Testis (tissue), 2 donors: ENCODE measurements at regions not wholly inside any gene's neighbourhood (a gene's known extent, or its start where the extent isn't known, plus 50 kb on each side); places are given as distances from the start of the nearest gene placed in this dataset.

Experiments used
- DNase-seq: peaks from one replicate; pipeline ENCODE4 v3.0.0-alpha.2; 2019
- H3K27ac ChIP-seq, 2 donors: fragments of 200-600 bp; sonication (generic); one replicate each; pipeline ENCODE4 v1.5.1; 2019
- H3K27me3 ChIP-seq: fragments of 200-600 bp; sonication (generic); one replicate; pipeline ENCODE4 v1.5.1; 2019
- H3K36me3 ChIP-seq: fragments of 200-600 bp; sonication (generic); one replicate; pipeline ENCODE4 v1.5.1; 2017; ENCODE audit warnings: low read depth; ENCODE audit errors: missing control alignments
- H3K4me1 ChIP-seq: fragments of 200-600 bp; sonication (generic); one replicate; pipeline ENCODE4 v1.5.1; 2019
- H3K4me3 ChIP-seq, 2 donors: fragments of 200-600 bp; sonication (generic); one replicate each; pipeline ENCODE4 v1.5.1; 2017 to 2019
- H3K9me3 ChIP-seq: fragments of 200-600 bp; sonication (generic); one replicate; pipeline ENCODE4 v1.5.1; 2017
- CTCF ChIP-seq, 3 experiments: fragments of 450-650 bp in 2 of 3; fragments of 200-600 bp in 1 of 3; sonication (generic) in 1 of 3; IDR thresholded peaks; one replicate each; pipeline ENCODE4 v1.5.1; 2016 to 2019; ENCODE audit warnings: antibody characterized with exemption in 3 of 3, mild to moderate bottlenecking in 2 of 3, moderate library complexity in 1 of 3
- POLR2A ChIP-seq: fragments of 450-650 bp; IDR thresholded peaks from one replicate; pipeline ENCODE4 v1.6.1; 2017; ENCODE audit warnings: antibody characterized with exemption, mild to moderate bottlenecking, moderate library complexity
- WGBS, 2 donors: methylation state at CpG; one replicate each; pipeline ENCODE4 v1.1.5; 2018; 5-methylcytosine and 5-hydroxymethylcytosine counted together
- intact Hi-C: fragments of 100-400 bp; cut with DNase I; formaldehyde crosslinking; loops from one replicate; pipeline ENCODE4 v1.15.1; 2023; ENCODE audit warnings: low total_unique reads

- no peak overlapping the region for H3K4me3 ChIP-seq
- no peaks in the 10 kb centered on the region for H3K4me1 ChIP-seq
- intact Hi-C loops: no loop called here
- H3K9me3 ChIP-seq: no peaks in the 10 kb centered on the region
- no peak for TF ChIP-seq POLR2A
- no peak for TF ChIP-seq CTCF (IDR thresholded peaks at IDR 0.05)
- H3K36me3 ChIP-seq: no peaks in the 10 kb centered on the region
- DNase-seq: no peak
- no peak overlapping the region for H3K27ac ChIP-seq
- no peaks in the 10 kb centered on the region for H3K27me3 ChIP-seq
- 80 to 85% methylated on average over 5 of the region's 5 CpGs for WGBS, 2 donors
These were observed 308.2 kb downstream of the EMP1 start for GRCh38 chr12:13504736-13505135.

GRCh38 chr12:13504074-13504473 lies 307.5 kb downstream of the EMP1 start:
- no peak overlapping the region for H3K4me3 ChIP-seq

GRCh38 chr12:13503094-13503835 lies 306.7 kb downstream of the EMP1 start:
- Histone ChIP-seq H3K4me1 (no peaks in the 10 kb centered on the region), H3K36me3 (no peaks in the 10 kb centered on the region), H3K27ac (no peak overlapping the region), H3K9me3 (no peaks in the 10 kb centered on the region), H3K27me3 (no peaks in the 10 kb centered on the region), H3K4me3 (no peak overlapping the region)
- intact Hi-C loops: no loop called here
- DNase-seq: no peak
- WGBS, 2 donors: 71 to 80% methylated on average over 2 of the region's 2 CpGs
- TF ChIP-seq POLR2A (no peak), CTCF (IDR thresholded peaks at IDR 0.05) (no peak)

More at GRCh38 chr12:13504074-13504473, 307.5 kb downstream of the EMP1 start:
- TF ChIP-seq CTCF (IDR thresholded peaks at IDR 0.05) (no peak), POLR2A (no peak)
- H3K27ac ChIP-seq: no peak overlapping the region
- no peaks in the 10 kb centered on the region for H3K9me3 ChIP-seq
- H3K36me3 ChIP-seq: no peaks in the 10 kb centered on the region
- H3K4me1 ChIP-seq: no peaks in the 10 kb centered on the region
- no peaks in the 10 kb centered on the region for H3K27me3 ChIP-seq
- intact Hi-C loops: no loop called here
- no peak for DNase-seq

- WGBS, 2 donors: 49 to 64% methylated on average over 3 of the region's 3 CpGs
- no peak overlapping the region for H3K27ac ChIP-seq
- no peak for DNase-seq
- no peaks in the 10 kb centered on the region for H3K4me1 ChIP-seq
- intact Hi-C loops: no loop called here
- TF ChIP-seq POLR2A (no peak), CTCF (IDR thresholded peaks at IDR 0.05) (no peak)
- no peaks in the 10 kb centered on the region for H3K9me3 ChIP-seq
- H3K27me3 ChIP-seq: no peaks in the 10 kb centered on the region
- no peaks in the 10 kb centered on the region for H3K36me3 ChIP-seq
- H3K4me3 ChIP-seq: no peak overlapping the region
These were observed 302.5 kb downstream of the EMP1 start for GRCh38 chr12:13499008-13499407.

- Histone ChIP-seq H3K4me3 (no peak overlapping the region), H3K9me3 (no peaks in the 10 kb centered on the region), H3K27ac (no peak overlapping the region), H3K27me3 (no peaks in the 10 kb centered on the region), H3K4me1 (no peaks in the 10 kb centered on the region), H3K36me3 (no peaks in the 10 kb centered on the region)
- WGBS, 2 donors: 57% methylated on average over 1 of the region's 1 CpG
- no peak for DNase-seq
- TF ChIP-seq POLR2A (no peak), CTCF (IDR thresholded peaks at IDR 0.05) (no peak)
- intact Hi-C loops: no loop called here
These were observed 299.6 kb downstream of the EMP1 start for GRCh38 chr12:13496111-13496510.
